Thyroid gland (tissue), 4 donors: ENCODE measurements at regions not wholly inside any gene's neighbourhood (a gene's known extent, or its start where the extent isn't known, plus 50 kb on each side); places are given as distances from the start of the nearest gene placed in this dataset.

Experiments
- CTCF ChIP-seq, 6 experiments: fragments of 200-600 bp in 3 of 6; fragments of 450-650 bp in 3 of 6; sonication (generic) in 3 of 6; IDR thresholded peaks; one replicate each; pipeline ENCODE4 v1.5.1; 2016 to 2019; ENCODE audit warnings: antibody characterized with exemption in 6 of 6, mild to moderate bottlenecking in 2 of 6, inconsistent platforms in 1 of 6, moderate library complexity in 1 of 6
- POLR2A ChIP-seq, 2 donors: fragments of 450-650 bp; IDR thresholded peaks; one replicate each; pipeline ENCODE4 v1.6.1; 2017; ENCODE audit warnings: antibody characterized with exemption in 2 of 2, mild to moderate bottlenecking in 2 of 2, moderate library complexity in 1 of 2

DNA sequence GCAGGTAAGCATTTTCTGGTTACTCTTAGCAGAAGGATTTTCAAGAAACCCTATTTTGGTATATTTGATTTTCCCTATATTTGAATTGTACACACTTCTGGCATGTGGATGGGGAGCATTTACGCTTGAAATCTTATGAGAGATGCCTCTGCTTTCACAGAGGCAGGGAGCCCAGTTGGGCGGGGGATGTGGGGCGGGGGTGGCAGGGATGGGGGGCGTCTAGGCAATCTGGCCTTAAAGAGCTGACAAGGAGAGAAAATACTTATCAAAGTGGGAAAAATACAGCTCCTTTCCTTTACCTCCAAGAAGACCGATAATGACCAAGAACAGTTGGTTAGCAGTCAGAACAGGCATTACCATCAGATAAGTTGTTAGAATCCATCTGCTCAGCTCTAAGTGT is 79.1 kb upstream of the NUDT7 start:
- TF ChIP-seq CTCF (IDR thresholded peaks at IDR 0.05) (no peak), POLR2A (IDR thresholded peaks at IDR 0.05) (no peak)
